Loucy (cell line): ENCODE measurements at regions not wholly inside any gene's neighbourhood (a gene's known extent, or its start where the extent isn't known, plus 50 kb on each side); places are given as distances from the start of the nearest gene placed in this dataset.

Experiments used
- EZH2phosphoT487 ChIP-seq: fragments of 200-600 bp; IDR thresholded peaks from 2 replicates; pipeline ENCODE4 v1.6.1; 2018; ENCODE audit warnings: antibody characterized with exemption, mild to moderate bottlenecking, moderate library complexity, borderline replicate concordance
- TF ChIP-seq, protein P1 (sequence below): fragments of 200-600 bp; sonication (generic); conservative IDR thresholded peaks from 2 replicates; pipeline ENCODE4 v1.5.1; 2014; ENCODE audit warnings: mild to moderate bottlenecking, antibody characterized with exemption, low read length

DNA sequence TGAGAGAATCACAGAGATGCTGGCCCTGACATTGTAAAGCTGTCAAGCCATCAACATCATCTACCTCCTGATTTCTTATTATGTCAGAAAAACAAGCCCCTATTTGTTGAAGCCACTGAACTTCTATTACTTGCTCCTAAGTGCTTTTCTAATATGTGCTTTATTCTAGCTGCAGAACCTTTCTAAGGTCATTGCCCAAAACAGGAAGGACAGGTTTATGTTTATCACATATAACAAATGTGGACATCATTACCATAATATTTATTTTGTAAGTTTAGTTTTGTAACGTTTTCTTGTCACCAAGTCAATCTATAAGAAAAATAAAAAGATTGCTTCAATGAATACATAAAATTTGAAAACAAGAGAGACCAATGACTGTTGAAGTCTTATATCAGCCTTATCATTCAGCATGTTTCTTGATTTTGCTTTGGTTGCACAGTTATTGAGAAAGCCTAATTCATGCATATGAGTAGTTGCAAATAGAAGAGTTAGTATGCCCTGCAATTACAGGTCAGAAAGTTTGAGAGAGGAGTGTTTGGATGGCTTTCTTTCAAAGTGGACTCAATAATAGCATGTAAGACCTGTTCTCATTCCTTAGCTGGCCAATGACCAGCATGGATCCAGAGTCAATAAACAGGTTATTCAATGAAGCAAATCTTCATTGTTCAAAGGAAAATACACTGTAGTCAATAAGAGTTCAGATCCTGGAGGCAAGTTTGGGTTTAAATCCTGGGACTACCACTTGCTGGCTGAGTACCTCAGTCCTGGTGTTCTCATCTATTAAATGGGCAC is 84.1 kb downstream of the MAB21L3 start:
- TF ChIP-seq, protein P1, sequence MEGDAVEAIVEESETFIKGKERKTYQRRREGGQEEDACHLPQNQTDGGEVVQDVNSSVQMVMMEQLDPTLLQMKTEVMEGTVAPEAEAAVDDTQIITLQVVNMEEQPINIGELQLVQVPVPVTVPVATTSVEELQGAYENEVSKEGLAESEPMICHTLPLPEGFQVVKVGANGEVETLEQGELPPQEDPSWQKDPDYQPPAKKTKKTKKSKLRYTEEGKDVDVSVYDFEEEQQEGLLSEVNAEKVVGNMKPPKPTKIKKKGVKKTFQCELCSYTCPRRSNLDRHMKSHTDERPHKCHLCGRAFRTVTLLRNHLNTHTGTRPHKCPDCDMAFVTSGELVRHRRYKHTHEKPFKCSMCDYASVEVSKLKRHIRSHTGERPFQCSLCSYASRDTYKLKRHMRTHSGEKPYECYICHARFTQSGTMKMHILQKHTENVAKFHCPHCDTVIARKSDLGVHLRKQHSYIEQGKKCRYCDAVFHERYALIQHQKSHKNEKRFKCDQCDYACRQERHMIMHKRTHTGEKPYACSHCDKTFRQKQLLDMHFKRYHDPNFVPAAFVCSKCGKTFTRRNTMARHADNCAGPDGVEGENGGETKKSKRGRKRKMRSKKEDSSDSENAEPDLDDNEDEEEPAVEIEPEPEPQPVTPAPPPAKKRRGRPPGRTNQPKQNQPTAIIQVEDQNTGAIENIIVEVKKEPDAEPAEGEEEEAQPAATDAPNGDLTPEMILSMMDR, result no peak
- no peak for TF ChIP-seq EZH2phosphoT487
